ENCODE measurements at regions not wholly inside any gene's neighbourhood (a gene's known extent, or its start where the extent isn't known, plus 50 kb on each side); places are given as distances from the start of the nearest gene placed in this dataset.

DNA sequence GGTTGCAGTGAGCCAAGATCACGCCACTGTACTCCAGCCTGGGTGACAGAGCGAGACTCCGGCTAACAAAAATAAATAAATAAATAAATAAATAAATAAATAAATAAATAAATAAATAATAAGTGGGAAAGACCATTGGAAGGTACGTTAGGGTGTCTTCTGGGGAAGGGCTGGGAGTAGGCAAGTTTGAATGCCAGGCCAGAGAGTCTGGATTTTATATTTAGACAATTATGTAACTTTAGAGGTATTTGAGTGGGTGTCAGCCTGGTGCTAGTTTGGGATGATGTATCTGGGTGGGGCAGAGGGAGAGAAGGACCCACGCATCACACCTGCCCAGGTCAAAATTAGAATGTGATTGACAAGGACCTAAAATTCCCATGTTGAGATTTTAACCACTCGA is 73.1 kb upstream of the PRNP start:
- H3K27me3 ChIP-seq (ENCODE audit: insufficient read depth, low read length, poor library complexity) = peaks cover 34% of the 10 kb centered on the region
- H3K4me2 ChIP-seq (ENCODE audit: insufficient read depth, low read length) = no peak overlapping the region
- no peak overlapping the region for H2AFZ ChIP-seq (ENCODE audit: low read depth, low read length)
- DNase-seq = no peak
- H3K27ac ChIP-seq (ENCODE audit: low read length) = no peak overlapping the region
- H3K79me2 ChIP-seq (ENCODE audit: insufficient read depth, low read length) = no peaks in the 10 kb centered on the region
- TF ChIP-seq, protein P1, sequence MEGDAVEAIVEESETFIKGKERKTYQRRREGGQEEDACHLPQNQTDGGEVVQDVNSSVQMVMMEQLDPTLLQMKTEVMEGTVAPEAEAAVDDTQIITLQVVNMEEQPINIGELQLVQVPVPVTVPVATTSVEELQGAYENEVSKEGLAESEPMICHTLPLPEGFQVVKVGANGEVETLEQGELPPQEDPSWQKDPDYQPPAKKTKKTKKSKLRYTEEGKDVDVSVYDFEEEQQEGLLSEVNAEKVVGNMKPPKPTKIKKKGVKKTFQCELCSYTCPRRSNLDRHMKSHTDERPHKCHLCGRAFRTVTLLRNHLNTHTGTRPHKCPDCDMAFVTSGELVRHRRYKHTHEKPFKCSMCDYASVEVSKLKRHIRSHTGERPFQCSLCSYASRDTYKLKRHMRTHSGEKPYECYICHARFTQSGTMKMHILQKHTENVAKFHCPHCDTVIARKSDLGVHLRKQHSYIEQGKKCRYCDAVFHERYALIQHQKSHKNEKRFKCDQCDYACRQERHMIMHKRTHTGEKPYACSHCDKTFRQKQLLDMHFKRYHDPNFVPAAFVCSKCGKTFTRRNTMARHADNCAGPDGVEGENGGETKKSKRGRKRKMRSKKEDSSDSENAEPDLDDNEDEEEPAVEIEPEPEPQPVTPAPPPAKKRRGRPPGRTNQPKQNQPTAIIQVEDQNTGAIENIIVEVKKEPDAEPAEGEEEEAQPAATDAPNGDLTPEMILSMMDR (IDR thresholded peaks at IDR 0.05; ENCODE audit: borderline replicate concordance, extremely low read depth, low read length, poor library complexity, severe bottlenecking) = no peak
- TF ChIP-seq EZH2 (IDR thresholded peaks at IDR 0.05; ENCODE audit: borderline replicate concordance, low read depth, low read length, severe bottlenecking) = no peak
- H3K9ac ChIP-seq (ENCODE audit: low read depth, low read length) = no peak overlapping the region
- no peaks in the 10 kb centered on the region for H4K20me1 ChIP-seq (ENCODE audit: insufficient read depth, low read length)
- H3K9me3 ChIP-seq (ENCODE audit: insufficient read depth, low read length, severe bottlenecking) = no peaks in the 10 kb centered on the region
- no peak overlapping the region for H3K4me3 ChIP-seq (ENCODE audit: low read depth in 1 of 2, low read length in 2 of 2)
- H3K36me3 ChIP-seq (ENCODE audit: insufficient read depth, low read length) = no peaks in the 10 kb centered on the region
- ATAC-seq (ENCODE audit: insufficient read depth, low read depth) = no peak
- H3K4me1 ChIP-seq (ENCODE audit: insufficient read depth, low read length) = no peaks in the 10 kb centered on the region

DNA sequence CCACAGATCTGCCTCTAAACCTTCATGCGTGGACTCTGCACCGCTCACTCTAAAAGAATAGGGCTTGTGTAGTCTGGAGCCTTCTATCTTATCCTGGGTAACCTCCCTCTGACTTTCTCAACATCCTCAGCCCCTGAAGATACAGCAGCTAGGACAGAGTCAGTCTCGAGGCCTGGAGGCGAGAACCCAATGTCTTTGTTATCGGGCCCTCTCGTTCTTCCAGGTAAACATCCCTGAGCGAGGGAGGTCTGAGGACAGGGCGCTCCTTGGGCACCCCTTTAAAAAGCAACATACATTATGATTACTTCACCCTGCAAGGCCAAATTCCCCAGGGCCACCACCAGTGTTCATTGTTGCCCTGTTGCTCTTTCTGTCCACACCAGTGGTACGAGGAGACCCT is 75.4 kb upstream of the PRNP start:
- no peak overlapping the region for H3K4me3 ChIP-seq (ENCODE audit: low read depth in 1 of 2, low read length in 2 of 2)
- no peak for TF ChIP-seq EZH2 (IDR thresholded peaks at IDR 0.05; ENCODE audit: borderline replicate concordance, low read depth, low read length, severe bottlenecking)
- TF ChIP-seq, protein P1 (IDR thresholded peaks at IDR 0.05; ENCODE audit: borderline replicate concordance, extremely low read depth, low read length, poor library complexity, severe bottlenecking) = no peak
- H4K20me1 ChIP-seq (ENCODE audit: insufficient read depth, low read length) = no peaks in the 10 kb centered on the region
- no peaks in the 10 kb centered on the region for H3K4me1 ChIP-seq (ENCODE audit: insufficient read depth, low read length)
- peaks cover 21% of the 10 kb centered on the region for H3K27me3 ChIP-seq (ENCODE audit: insufficient read depth, low read length, poor library complexity)
- no peak overlapping the region for H3K4me2 ChIP-seq (ENCODE audit: insufficient read depth, low read length)
- H3K27ac ChIP-seq (ENCODE audit: low read length) = no peak overlapping the region
- no peaks in the 10 kb centered on the region for H3K36me3 ChIP-seq (ENCODE audit: insufficient read depth, low read length)
- no peak overlapping the region for H2AFZ ChIP-seq (ENCODE audit: low read depth, low read length)
- no peaks in the 10 kb centered on the region for H3K79me2 ChIP-seq (ENCODE audit: insufficient read depth, low read length)
- ATAC-seq (ENCODE audit: insufficient read depth, low read depth) = no peak
- H3K9me3 ChIP-seq (ENCODE audit: insufficient read depth, low read length, severe bottlenecking) = no peaks in the 10 kb centered on the region
- no peak for DNase-seq
- no peak overlapping the region for H3K9ac ChIP-seq (ENCODE audit: low read depth, low read length)

DNA sequence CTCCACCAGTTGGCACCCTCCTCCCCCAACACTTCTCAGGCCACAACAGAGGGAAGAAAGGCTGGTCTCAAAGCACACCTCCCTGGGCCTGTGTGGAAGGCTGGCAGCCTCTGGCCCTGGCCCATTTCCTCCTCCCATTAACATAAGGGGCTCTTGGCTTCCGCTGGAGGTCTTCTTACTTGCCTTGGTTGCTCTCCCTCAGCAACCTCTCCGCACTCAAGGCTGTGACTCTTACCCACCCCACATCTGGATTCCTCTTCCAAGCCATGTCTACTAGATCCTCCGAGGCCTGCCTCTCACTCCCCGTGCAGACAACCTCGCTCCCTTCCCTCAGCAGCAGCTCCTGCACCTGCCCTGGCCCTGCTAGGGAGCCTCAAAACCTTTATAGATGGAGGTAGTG is 76.7 kb upstream of the PRNP start:
- ATAC-seq (ENCODE audit: insufficient read depth, low read depth) (no peak), DNase-seq (no peak)
- no peak overlapping the region for H3K4me3 ChIP-seq (ENCODE audit: low read depth in 1 of 2, low read length in 2 of 2)
- H3K4me2 ChIP-seq (ENCODE audit: insufficient read depth, low read length) = no peak overlapping the region
- no peaks in the 10 kb centered on the region for H3K9me3 ChIP-seq (ENCODE audit: insufficient read depth, low read length, severe bottlenecking)
- no peak overlapping the region for H2AFZ ChIP-seq (ENCODE audit: low read depth, low read length)
- H3K79me2 ChIP-seq (ENCODE audit: insufficient read depth, low read length) = no peaks in the 10 kb centered on the region
- no peaks in the 10 kb centered on the region for H4K20me1 ChIP-seq (ENCODE audit: insufficient read depth, low read length)
- H3K27ac ChIP-seq (ENCODE audit: low read length) = no peak overlapping the region
- H3K36me3 ChIP-seq (ENCODE audit: insufficient read depth, low read length) = no peaks in the 10 kb centered on the region
- TF ChIP-seq EZH2 (IDR thresholded peaks at IDR 0.05; ENCODE audit: borderline replicate concordance, low read depth, low read length, severe bottlenecking) = no peak
- TF ChIP-seq, protein P1 (IDR thresholded peaks at IDR 0.05; ENCODE audit: borderline replicate concordance, extremely low read depth, low read length, poor library complexity, severe bottlenecking) = no peak
- H3K9ac ChIP-seq (ENCODE audit: low read depth, low read length) = no peak overlapping the region
- peaks cover 20% of the 10 kb centered on the region for H3K27me3 ChIP-seq (ENCODE audit: insufficient read depth, low read length, poor library complexity)
- no peaks in the 10 kb centered on the region for H3K4me1 ChIP-seq (ENCODE audit: insufficient read depth, low read length)

DNA sequence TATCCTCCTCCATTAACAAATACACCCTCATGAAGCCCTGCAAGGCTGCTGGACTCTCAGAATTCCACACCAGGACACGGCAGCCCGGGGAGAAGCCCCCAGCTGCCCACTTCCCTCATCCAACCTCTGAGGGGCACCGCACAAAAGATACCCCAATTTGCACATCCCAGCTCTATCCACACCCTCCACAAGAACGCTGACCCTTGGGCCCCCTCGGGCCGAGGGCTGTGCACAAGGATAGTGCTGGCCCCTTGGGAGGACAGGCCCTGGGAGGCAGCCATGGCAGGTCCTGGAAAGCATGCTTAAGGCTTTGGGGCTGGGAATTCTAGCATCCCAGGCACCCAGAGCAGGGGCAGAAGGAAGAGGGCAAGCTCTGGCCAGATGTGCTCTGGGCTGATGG is 77.4 kb upstream of the PRNP start:
- no peaks in the 10 kb centered on the region for H3K79me2 ChIP-seq (ENCODE audit: insufficient read depth, low read length)
- DNase-seq (no peak), ATAC-seq (ENCODE audit: insufficient read depth, low read depth) (no peak)
- H3K36me3 ChIP-seq (ENCODE audit: insufficient read depth, low read length) = no peaks in the 10 kb centered on the region
- no peaks in the 10 kb centered on the region for H4K20me1 ChIP-seq (ENCODE audit: insufficient read depth, low read length)
- H3K9ac ChIP-seq (ENCODE audit: low read depth, low read length) = no peak overlapping the region
- H3K4me1 ChIP-seq (ENCODE audit: insufficient read depth, low read length) = no peaks in the 10 kb centered on the region
- no peak overlapping the region for H2AFZ ChIP-seq (ENCODE audit: low read depth, low read length)
- H3K27ac ChIP-seq (ENCODE audit: low read length) = no peak overlapping the region
- no peaks in the 10 kb centered on the region for H3K9me3 ChIP-seq (ENCODE audit: insufficient read depth, low read length, severe bottlenecking)
- TF ChIP-seq EZH2 (IDR thresholded peaks at IDR 0.05; ENCODE audit: borderline replicate concordance, low read depth, low read length, severe bottlenecking) = no peak
- TF ChIP-seq, protein P1 (IDR thresholded peaks at IDR 0.05; ENCODE audit: borderline replicate concordance, extremely low read depth, low read length, poor library complexity, severe bottlenecking) = no peak
- no peak overlapping the region for H3K4me2 ChIP-seq (ENCODE audit: insufficient read depth, low read length)
- peaks cover 21% of the 10 kb centered on the region for H3K27me3 ChIP-seq (ENCODE audit: insufficient read depth, low read length, poor library complexity)
- no peak overlapping the region for H3K4me3 ChIP-seq (ENCODE audit: low read depth in 1 of 2, low read length in 2 of 2)

Data from DND-41 (cell line).